Spleen (tissue), 7 donors: ENCODE measurements at regions not wholly inside any gene's neighbourhood (a gene's known extent, or its start where the extent isn't known, plus 50 kb on each side); places are given as distances from the start of the nearest gene placed in this dataset.

ENCODE experiments used
- CTCF ChIP-seq, 11 experiments: fragments of 200-600 bp in 7 of 11; fragments of 450-650 bp in 4 of 11; sonication (generic) in 4 of 11; IDR thresholded peaks in 8 of 11; conservative IDR thresholded peaks in 3 of 11; 1 replicate in 7 of 11; 2 replicates in 4 of 11; pipeline versions ENCODE4 v1.4.0 to v1.8.0; 2016 to 2021; ENCODE audit warnings: antibody characterized with exemption in 11 of 11, inconsistent platforms in 4 of 11, mild to moderate bottlenecking in 1 of 11
- POLR2A ChIP-seq, 3 donors: fragments of 450-650 bp; IDR thresholded peaks; one replicate each; pipeline ENCODE4 v1.5.1; 2017; ENCODE audit warnings: antibody characterized with exemption in 3 of 3, mild to moderate bottlenecking in 1 of 3
- POLR2AphosphoS5 ChIP-seq, 3 donors: sonication (generic); formaldehyde crosslinking; IDR thresholded peaks; one replicate each; pipeline ENCODE4 v1.5.1; 2017; ENCODE audit warnings: antibody characterized with exemption in 3 of 3
- donor health status: DM: no; HTN: no; CAD: no; lungs with moderate emphysema.
- donor health status: DM: no; HTN: no; CAD: no.
- donor health status: DM: no; HTN: no; CAD: no.

- TF ChIP-seq POLR2AphosphoS5 (IDR thresholded peaks at IDR 0.05): no peak
- TF ChIP-seq CTCF (IDR thresholded peaks at IDR 0.05 in 8 of 11, conservative IDR thresholded peaks at IDR 0.05 in 3 of 11): no peak
- no peak for TF ChIP-seq POLR2A (IDR thresholded peaks at IDR 0.05)
Observed at GRCh38 chr5:163381832-163382231, 55.6 kb upstream of the CCNG1 start.
